Prostate gland (tissue), 2 donors: ENCODE measurements at regions not wholly inside any gene's neighbourhood (a gene's known extent, or its start where the extent isn't known, plus 50 kb on each side); places are given as distances from the start of the nearest gene placed in this dataset.

Experiments
- DNase-seq: peaks from one replicate; pipeline ENCODE4 v3.0.0-alpha.2; 2019; ENCODE audit warnings: low spot score
- H3K27ac ChIP-seq, 2 donors: fragments of 200-600 bp; sonication (generic); 2 replicates each; pipeline ENCODE4 v1.5.1; 2017 to 2019
- H3K27me3 ChIP-seq: fragments of 200-600 bp; sonication (generic); replicated peaks from 2 replicates; pipeline ENCODE4 v1.5.1; 2019; ENCODE audit not compliant: insufficient read depth
- H3K36me3 ChIP-seq, 2 donors: fragments of 200-600 bp; sonication (generic); 1 replicate in 1 of 2; 2 replicates in 1 of 2; pipeline versions ENCODE4 v1.5.1 to v1.8.1; 2017 to 2019
- H3K4me1 ChIP-seq: fragments of 200-600 bp; sonication (generic); replicated peaks from 2 replicates; pipeline ENCODE4 v1.5.1; 2019
- H3K4me3 ChIP-seq, 2 donors: fragments of 200-600 bp; sonication (generic); 2 replicates each; pipeline ENCODE4 v1.5.1; 2017 to 2019
- H3K9me3 ChIP-seq: fragments of 200-600 bp; sonication (generic); 2 replicates; pipeline ENCODE4 v1.5.1; 2017
- POLR2A ChIP-seq: fragments of 450-650 bp; IDR thresholded peaks from one replicate; pipeline ENCODE4 v1.6.1; 2016; ENCODE audit warnings: antibody characterized with exemption, mild to moderate bottlenecking
- POLR2AphosphoS5 ChIP-seq: sonication (generic); formaldehyde crosslinking; IDR thresholded peaks from one replicate; pipeline ENCODE4 v1.6.1; 2017; ENCODE audit warnings: antibody characterized with exemption
- WGBS: methylation state at CpG from one replicate; pipeline ENCODE4 v1.1.5; 2018; 5-methylcytosine and 5-hydroxymethylcytosine counted together
- intact Hi-C: fragments of 100-400 bp; cut with DNase I; formaldehyde crosslinking; loops from one replicate; pipeline ENCODE4 v1.14.2; 2022
- TF ChIP-seq, protein P1 (sequence below), 4 experiments: fragments of 200-600 bp in 2 of 4; fragments of 450-650 bp in 2 of 4; sonication (generic) in 2 of 4; IDR thresholded peaks; 1 replicate in 3 of 4; 2 replicates in 1 of 4; pipeline ENCODE4 v1.5.1; 2016 to 2019; ENCODE audit warnings: antibody characterized with exemption in 4 of 4, mild to moderate bottlenecking in 2 of 4, moderate library complexity in 2 of 4

GRCh38 chr3:72698154-72698917 is 149.9 kb downstream of the SHQ1 start:
- Histone ChIP-seq H3K9me3 (no peaks in the 10 kb centered on the region), H3K27ac (no peak overlapping the region), H3K36me3 (no peaks in the 10 kb centered on the region), H3K4me1 (no peaks in the 10 kb centered on the region), H3K27me3 (no peaks in the 10 kb centered on the region), H3K4me3 (no peak overlapping the region)
- DNase-seq = no peak
- intact Hi-C loops = no loop called here
- TF ChIP-seq POLR2A (no peak), POLR2AphosphoS5 (no peak)
- TF ChIP-seq, protein P1, sequence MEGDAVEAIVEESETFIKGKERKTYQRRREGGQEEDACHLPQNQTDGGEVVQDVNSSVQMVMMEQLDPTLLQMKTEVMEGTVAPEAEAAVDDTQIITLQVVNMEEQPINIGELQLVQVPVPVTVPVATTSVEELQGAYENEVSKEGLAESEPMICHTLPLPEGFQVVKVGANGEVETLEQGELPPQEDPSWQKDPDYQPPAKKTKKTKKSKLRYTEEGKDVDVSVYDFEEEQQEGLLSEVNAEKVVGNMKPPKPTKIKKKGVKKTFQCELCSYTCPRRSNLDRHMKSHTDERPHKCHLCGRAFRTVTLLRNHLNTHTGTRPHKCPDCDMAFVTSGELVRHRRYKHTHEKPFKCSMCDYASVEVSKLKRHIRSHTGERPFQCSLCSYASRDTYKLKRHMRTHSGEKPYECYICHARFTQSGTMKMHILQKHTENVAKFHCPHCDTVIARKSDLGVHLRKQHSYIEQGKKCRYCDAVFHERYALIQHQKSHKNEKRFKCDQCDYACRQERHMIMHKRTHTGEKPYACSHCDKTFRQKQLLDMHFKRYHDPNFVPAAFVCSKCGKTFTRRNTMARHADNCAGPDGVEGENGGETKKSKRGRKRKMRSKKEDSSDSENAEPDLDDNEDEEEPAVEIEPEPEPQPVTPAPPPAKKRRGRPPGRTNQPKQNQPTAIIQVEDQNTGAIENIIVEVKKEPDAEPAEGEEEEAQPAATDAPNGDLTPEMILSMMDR (IDR thresholded peaks at IDR 0.05) = no peak
- WGBS = 36% methylated on average over 3 of the region's 3 CpGs

DNA sequence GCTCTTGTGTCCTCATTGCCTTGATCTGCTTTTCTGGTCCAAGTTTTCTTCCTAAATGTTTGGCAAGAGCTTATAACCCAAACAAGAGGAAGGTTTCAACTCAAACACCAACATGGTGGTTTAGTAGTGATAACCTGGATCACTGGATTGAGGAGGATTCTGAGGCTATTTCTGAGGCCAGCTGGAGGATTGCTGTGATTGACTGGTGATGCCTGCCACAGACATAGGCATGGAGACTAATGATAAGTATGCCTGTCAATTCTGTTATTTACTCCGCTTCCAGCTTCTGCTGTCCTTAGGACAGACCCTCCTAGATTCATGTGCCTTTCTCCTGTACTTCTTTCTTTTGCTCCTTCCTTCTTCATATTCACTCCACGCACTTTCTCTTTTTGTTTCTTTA is 150.5 kb downstream of the SHQ1 start:
- WGBS = 68% methylated on average over 2 of the region's 2 CpGs

DNA sequence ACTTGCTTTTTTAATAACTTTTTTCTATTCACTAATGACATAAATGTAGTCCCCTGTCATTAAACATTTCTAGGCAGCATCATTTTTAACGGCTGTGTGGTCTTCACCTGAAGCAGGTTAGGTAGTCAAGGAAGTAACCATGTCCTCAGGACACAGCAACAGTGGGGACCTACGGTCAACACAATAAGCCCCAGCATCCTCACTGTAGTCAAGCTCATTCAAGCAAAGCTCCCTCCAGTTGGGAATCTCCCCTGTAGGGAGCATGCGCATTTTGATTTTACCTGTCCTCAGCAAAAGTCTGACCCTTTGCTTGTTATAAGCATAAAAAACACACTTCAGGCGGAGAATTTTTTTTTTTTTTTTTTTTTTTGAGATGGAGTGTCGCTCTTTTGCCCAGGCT is 151.4 kb downstream of the SHQ1 start:
- H3K27me3 ChIP-seq = no peaks in the 10 kb centered on the region
- H3K27ac ChIP-seq = no peak overlapping the region
- DNase-seq = no peak
- intact Hi-C loops = no loop called here
- no peaks in the 10 kb centered on the region for H3K36me3 ChIP-seq
- no peaks in the 10 kb centered on the region for H3K4me1 ChIP-seq
- no peaks in the 10 kb centered on the region for H3K9me3 ChIP-seq
- WGBS = 95% methylated on average over 5 of the region's 5 CpGs
- TF ChIP-seq, protein P1 (IDR thresholded peaks at IDR 0.05) = no peak
- TF ChIP-seq POLR2A = no peak
- no peak for TF ChIP-seq POLR2AphosphoS5
- H3K4me3 ChIP-seq = no peak overlapping the region

More for the DNA sequence above, 150.5 kb downstream of the SHQ1 start:
- Histone ChIP-seq H3K9me3 (no peaks in the 10 kb centered on the region), H3K27ac (no peak overlapping the region), H3K27me3 (no peaks in the 10 kb centered on the region), H3K4me3 (no peak overlapping the region), H3K4me1 (no peaks in the 10 kb centered on the region), H3K36me3 (no peaks in the 10 kb centered on the region)
- TF ChIP-seq, protein P1 (IDR thresholded peaks at IDR 0.05) = no peak
- TF ChIP-seq POLR2A (no peak), POLR2AphosphoS5 (no peak)
- DNase-seq = no peak
- intact Hi-C loops = no loop called here

GRCh38 chr3:72694398-72694797 is 153.8 kb downstream of the SHQ1 start:
- DNase-seq = no peak
- Histone ChIP-seq H3K27me3 (no peaks in the 10 kb centered on the region), H3K36me3 (no peaks in the 10 kb centered on the region), H3K4me3 (no peak overlapping the region), H3K27ac (no peak overlapping the region), H3K9me3 (no peaks in the 10 kb centered on the region), H3K4me1 (no peaks in the 10 kb centered on the region)
- 34% methylated on average over 6 of the region's 6 CpGs for WGBS
- TF ChIP-seq POLR2AphosphoS5 (no peak), POLR2A (no peak)
- TF ChIP-seq, protein P1 (IDR thresholded peaks at IDR 0.05) = no peak
- intact Hi-C loops = no loop called here

- Histone ChIP-seq H3K4me1 (no peaks in the 10 kb centered on the region), H3K27me3 (no peaks in the 10 kb centered on the region), H3K27ac (no peak overlapping the region), H3K36me3 (no peaks in the 10 kb centered on the region), H3K9me3 (no peaks in the 10 kb centered on the region), H3K4me3 (no peak overlapping the region)
- 64% methylated on average over 9 of the region's 9 CpGs for WGBS
- DNase-seq = peak; percentile 24
- intact Hi-C loops = no loop called here
- TF ChIP-seq POLR2AphosphoS5 (no peak), POLR2A (no peak)
- TF ChIP-seq, protein P1 (IDR thresholded peaks at IDR 0.05) = no peak
These were observed 155.3 kb downstream of the SHQ1 start for GRCh38 chr3:72692990-72693389.
